NCI-H82 treated with DMSO at 0.1 percent for 48 hours (cell line): ENCODE measurements at regions not wholly inside any gene's neighbourhood (a gene's known extent, or its start where the extent isn't known, plus 50 kb on each side); places are given as distances from the start of the nearest gene placed in this dataset.
"Not testable (repeated sequence)": the region's sequence is repeated elsewhere in the genome, so short reads cannot be mapped to it uniquely, and the experiment has no call there.

Experiments
- DNase-seq: peaks from one replicate; lab custom pipeline; 2025; ENCODE audit not compliant: unreplicated experiment; lab: John Stamatoyannopoulos, UW

DNA sequence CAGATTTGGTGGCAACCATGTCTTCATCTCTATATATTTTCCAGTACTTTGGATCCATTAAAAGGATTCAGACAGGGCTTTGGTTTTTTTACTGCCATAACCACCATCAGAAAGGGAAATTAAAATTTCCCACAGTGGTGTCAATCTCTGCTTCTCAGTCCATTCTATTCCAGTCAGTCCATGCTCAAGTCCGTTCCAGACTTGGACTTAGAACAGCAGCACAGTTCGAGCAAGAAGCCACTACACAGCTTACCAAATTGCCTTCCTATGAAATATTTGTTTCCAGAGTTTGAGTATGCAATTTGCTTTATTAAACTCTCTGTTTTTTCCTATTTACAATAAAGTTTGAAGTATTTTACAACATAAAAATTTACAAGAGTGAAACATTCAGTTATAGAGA is 306.5 kb upstream of the GULP1 start:
- no peak for DNase-seq

DNA sequence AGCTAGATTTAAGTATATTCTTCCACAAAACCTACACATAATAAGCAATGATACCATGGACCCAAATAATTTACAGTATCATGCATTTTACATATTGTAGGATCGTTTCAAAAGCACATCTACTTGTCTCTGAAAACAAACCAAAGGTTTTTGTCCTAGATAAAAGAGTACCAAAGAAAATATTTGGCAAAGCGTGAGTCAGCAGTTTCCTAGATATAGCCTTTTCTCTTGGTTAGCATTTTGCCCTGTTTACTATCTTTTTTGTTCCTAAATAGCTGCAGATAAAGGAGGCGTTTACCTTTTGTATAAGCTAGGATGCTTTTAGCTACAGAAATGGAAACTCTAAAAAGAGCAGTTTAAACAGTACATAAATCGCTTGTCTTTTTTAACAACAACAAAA is 305.8 kb upstream of the GULP1 start:
- DNase-seq = no peak

DNA sequence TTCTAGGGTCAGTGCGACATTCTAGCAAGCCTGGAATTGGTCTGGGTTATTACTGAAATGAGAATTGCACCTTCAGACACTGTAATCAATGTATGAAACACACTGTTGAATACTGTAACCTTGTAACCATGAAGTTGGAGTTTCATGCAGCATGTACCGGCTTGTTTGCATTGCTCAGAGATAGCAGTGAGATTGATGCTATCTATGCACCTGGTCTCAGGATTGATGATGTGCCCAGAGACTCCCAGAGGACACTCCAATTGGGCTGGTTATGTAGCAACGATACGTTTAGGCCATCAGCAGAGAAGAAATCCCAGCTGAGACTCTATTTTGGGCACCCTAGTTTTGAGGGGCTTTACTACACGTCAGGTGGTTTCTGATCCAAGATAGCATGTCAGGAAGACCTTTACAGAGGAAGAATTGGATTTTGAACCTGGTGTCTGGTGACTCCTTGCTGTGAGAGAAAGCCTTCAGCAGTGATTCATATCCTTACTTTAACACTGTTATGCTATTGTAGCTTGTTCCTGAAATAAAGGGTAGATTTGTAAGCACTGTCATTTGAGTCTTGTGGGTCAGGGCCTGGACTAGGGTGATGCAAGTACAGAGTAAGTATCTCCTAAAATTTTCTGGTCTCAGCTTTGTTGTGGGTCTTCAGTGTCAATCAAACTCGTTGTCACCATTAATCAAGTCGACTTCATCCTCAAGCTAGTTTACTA is 305.1 kb upstream of the GULP1 start:
- no peak for DNase-seq

DNA sequence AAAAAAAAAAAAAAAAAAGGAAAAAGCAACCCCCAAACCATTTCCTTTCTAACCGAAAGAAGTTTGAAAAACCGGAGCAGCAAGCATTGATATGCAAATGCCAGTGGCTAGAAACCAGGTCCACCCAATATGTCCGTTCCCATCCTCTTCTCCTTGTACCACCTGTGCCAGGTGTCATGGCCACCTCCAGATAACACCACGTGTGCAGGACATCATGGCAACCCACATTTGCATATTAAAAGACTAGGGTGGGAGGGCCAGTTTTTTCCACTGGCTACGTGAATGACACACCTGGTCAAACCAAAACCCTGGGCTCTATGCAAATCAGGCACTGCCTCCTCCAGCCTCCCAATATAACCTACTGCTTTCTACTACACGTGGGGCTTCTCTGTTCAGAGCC is 303.3 kb upstream of the GULP1 start:
- no peak for DNase-seq

DNA sequence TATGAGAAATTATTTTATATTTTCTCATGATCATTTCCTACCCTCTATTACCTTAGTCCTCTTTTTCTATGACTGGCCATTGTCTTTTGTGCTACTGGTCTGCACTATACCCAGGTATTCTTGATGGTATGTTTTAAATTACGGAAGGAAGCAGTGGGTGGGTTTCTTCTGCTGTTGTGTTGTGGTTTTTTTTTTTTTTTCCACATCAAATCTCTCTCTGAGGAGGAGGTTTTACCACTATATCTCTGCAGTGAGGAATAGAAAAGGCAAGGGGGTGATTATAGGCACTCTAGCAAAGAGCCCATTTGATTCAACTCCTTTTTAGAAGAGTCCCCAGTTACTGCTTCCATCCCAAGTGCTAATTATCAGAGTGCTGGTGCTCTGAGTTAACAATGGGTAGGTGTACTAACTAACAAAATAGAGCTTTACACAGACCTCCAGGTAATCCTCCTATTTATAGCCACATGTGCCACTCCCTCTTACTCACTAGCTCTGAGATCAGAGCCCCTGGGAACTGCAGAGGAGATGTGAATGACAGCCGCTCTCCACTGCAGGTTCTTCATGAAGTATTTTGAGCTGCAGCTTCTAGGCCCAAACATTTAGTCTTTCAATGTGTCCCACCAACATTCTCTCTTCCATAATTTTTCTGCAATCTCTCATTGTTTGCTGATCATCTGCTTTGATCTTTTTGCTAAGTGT is 301.6 kb upstream of the GULP1 start:
- no peak for DNase-seq

DNA sequence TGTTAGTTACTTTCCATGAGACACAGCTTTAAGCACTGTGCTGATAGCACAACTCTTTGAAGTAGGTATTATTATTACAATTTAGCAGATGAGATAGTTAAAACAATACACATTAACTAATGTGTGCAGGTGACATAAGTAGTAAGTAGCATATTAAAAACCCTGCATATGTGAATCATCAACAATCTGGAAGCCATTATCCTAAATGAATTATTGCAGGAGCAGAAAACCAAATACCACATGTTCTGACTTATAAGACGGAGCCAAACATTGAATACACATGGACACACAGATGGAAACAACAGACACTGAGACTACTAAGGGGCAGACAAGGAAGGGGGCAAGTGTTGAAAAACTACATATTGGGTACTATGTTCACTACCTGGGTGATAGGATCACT is 300.3 kb upstream of the GULP1 start:
- no peak for DNase-seq

DNA sequence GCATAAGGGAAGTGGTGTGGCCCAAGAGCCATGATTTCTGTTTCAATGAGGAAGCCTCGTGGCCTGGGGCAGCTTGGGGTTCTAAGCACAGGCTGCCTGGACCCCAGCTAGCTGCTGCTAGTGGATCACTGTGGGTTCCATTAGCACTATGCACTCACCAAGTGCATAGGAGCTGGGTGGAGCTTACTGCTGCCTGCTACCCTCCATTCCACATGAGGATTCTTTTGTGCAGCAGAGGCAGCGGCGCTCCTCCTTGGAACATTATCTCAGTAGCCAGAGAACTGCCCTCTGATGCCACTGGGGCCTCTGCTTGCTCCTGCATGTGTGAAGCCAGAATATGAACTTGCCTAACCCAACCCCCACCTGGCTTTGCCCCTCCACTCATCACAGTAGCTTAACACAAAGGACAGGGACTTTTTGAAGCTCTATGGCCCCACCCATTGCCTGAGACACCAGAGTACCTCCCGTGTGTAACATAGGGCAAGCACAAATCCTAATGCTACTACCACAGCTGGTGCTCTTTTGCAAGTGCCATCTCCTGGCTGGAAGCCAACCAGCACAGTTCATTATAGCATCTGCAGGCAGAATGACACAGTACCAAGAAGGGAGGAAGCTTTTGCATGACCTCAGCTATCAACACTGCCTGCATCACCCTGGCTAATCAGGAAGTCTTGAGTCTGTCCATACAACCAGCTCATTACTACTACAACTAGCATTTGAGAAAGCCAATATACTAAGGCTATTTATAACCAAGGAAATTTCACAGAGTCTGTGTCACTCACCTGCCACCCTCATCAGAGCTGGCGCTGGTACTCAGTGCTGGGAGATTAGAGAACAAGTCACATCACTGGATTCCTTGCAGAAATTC is 297.0 kb upstream of the GULP1 start:
- DNase-seq = peak; percentile 68

DNA sequence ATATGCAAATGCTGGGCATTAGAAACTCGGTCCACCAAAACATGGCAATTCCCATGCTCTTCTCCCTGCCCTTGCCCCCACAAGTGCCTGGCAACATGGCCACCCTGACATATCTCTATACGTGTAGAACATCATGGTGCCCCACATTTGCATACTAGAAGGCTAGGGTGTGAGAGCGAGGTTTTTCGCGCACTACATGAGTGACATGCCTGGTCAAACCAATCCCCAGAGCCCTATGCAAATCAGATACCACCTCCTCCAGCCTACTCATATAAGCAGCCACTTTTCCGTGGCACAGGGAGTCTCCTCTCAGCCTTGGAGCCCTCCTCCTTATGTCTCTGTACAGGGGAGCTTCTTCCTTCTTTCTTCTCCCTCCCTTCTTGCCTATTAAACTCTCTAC is 296.1 kb upstream of the GULP1 start:
- DNase-seq = no peak

DNA sequence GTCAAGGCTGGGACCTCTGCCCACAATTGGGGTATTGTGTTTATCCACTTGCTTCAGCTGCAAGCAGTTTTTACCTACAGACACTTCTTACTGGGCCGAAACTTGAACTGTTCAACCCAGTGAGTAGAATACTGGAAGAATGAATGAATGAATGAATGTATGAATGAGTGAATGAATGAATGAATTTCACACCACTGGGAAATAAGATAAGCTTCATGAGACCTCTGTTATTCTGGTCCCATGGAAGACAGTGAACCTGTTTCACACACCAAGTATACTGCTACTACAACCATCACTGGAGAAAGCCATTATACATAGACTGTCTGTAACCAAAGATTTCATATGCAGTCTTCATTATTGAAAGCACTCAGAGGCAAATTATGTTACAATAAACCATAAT is 295.0 kb upstream of the GULP1 start:
- DNase-seq = no peak

DNA sequence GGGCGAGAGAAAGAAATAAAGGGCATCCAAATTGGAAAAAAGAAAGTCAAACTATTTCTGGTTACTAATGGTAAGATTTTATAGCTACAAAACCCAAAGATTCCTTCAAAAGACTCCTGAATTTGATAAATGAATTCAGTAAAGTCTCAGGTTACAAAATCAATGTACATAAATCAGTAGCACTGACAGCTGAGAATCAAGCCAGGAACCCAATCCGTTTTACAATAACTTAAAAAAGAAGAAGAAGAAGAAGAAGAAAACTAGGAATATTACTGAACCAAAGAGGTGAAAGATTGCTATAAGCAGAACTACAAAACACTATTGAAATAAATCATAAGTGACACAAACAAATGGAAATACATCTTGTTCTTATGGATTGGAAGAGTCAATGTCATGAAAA is 291.5 kb upstream of the GULP1 start:
- no peak for DNase-seq

DNA sequence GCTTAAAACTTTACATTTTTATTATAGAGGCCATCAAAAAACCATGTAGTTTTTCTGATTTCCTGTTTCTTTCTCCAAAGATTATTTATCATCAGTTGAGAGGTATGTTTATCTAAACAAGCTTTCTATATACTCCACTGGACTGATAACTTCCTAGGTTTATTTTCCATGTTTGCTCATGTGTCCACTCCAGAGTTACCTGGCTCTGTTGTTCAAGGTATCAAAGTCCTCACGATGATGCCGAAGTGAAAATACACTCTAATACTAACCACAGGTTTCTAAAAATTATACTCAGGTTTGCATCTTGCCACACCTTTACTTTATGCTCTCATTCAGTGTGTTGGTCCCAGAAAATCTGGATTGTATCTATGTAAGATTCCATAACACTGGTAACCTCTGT is 287.9 kb upstream of the GULP1 start:
- no peak for DNase-seq

DNA sequence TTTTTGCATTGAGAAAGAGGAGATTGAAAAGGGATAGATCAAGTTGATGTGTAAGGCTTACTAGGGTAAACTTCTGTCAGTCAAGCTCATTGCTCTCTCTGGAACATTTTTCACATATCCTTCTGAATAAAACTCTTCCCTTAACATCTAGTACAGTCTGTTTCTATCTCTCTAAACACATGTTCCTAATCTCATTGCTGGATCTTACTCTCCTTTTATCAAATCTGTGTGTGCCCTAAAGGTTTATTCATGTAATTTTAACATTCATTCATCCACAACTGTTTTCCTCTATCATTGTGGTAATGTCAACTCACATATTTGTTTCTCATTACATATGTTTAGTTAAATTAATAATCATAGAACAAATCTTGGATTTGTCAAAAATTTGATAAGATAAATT is 277.9 kb upstream of the GULP1 start:
- DNase-seq = no peak

DNA sequence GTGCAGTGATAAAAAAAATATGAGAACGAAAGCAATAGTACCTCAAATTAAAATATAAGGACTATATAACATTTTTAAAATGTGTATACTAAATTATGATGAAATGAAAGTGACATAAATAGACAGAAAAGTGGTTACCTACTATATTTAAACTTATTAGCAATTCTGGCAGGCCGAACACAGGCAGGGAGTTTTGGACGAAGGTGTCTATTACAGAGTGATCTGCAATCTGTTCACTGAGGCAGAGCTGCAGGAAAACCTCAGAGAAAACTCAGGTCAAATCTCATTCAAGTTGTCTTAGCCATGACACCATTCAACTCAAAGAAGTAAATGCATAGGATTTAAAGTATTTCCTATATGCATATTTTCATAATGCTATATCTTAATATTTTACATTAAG is 274.8 kb upstream of the GULP1 start:
- no peak for DNase-seq

DNA sequence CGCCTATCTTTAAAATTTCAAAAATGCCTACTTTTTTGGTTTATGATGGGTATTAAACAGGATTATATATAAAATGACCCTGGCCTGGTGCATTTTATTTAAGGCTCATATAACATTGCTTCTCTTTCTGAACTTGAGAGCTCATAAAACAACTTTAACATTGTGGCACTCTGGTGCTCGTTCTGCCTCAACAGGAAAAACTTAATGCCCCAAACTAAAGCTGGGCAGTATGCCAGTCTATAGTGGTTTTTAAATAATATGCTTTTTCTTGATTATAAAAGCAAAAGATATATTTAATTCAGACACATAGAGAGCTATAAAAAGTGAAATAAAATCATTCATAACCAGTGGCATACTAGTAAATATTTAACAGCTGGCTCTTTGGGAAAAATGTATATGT is 269.3 kb upstream of the GULP1 start:
- no peak for DNase-seq

DNA sequence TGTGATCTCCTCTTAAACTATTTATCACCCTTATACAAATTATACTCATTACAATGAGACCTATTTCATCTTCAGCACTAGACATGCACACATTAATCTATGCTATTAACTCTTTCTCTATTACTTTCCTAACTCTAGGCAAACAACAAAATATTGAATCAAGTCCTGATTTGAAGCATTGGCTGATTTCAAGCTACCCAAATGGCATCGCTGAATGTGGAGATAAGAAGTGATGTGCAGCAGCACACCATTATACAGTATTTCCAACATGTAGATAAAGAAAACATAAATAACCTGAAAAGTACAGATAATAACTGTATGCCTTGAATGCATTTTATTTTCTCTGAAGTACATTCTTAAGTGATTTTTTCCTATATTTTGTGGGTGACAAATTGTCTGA is 268.6 kb upstream of the GULP1 start:
- no peak for DNase-seq

DNA sequence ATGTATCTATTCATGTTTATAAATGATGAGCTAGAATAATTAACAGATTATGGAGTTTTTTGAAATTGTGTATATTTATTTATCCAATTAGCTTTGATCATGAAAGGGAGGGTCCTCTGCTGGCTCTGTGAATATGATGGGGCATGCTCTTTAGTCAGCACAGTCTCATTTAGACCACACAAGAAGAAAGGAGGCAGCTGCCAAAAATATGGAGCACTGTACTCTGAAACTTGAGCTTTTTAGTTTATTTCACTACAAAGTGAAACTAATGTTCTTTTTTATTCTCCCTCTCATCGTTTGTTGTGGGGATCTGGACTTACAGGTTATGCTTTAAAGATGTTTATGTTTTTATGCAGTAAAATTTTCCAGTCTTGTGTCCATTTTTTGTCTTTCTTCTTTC is 266.9 kb upstream of the GULP1 start:
- no peak for DNase-seq

DNA sequence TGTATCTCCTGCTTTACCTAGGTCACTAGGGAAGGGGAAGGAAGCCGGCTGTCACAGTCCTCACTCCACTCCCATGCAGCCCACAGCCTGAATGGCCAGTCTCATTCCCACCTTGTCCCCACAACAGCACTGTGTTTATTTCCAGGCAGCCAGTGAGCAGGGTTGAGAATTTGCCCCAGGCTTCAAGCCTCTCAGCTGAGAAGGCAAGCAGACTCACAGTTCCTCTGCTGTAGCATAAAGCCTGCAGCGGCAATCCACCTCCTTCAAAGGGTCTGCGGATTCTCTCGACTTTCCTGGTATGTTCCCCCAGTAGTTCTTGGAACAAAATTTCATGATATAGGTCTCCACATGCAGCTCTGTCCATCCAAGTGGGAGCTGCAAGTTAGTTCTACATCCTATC is 262.9 kb upstream of the GULP1 start:
- no peak for DNase-seq

DNA sequence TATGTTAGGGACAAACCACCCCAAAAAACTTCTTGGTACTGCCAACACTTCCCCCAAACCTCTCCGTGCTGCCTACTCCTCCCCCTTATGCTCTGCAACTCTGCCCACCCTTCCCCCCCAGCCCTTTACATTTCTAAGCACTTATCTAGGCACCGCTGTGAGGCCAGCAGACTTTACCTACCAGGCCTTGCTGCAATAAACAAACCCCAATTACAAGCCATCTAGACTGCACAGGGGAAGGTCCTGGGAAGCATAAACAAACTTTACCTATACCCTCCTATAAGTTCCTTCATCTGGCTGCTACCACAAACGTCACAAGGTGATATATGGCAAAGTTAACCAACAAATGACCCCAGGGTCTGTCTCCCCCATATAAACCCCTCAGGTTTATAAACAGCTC is 259.4 kb upstream of the GULP1 start:
- DNase-seq = no peak

DNA sequence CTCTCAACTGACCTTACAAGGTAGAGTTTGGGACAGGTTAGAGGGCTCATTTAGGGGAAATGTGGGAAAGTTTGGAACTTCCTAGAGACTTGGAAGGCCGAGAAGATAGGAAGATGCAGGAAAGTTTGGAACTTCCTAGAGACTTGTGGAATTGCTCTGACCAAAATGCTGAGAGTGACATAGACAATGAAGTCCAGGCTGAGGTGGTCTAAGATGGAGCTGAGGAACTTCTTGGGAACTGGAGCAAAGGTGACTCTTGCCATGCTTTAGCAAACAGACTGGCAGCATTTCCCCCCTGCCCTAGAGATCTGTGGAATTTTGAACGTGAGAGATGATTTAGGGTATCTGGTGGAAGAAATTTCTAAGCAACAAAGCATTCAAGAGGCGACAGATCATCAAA is 258.9 kb upstream of the GULP1 start:
- DNase-seq = no peak

DNA sequence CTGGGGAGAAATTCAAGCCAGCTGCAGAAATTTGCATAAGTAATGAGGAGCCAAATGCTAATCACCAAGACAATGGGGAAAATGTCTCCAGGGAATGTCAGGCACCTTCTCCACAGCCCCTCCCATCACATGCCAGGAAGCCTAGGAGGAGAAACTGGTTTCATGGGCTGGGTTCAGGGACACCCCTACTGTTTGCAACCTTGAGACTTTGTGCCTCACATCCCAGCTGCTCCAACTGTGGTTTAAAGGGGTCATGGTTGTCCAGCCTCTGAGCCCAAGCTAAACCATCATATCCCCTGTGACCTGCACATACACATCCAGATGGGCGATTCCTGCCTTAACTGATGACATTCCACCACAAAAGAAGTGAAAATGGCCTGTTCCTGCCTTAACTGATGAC is 258.4 kb upstream of the GULP1 start:
- DNase-seq = not testable (repeated sequence)

DNA sequence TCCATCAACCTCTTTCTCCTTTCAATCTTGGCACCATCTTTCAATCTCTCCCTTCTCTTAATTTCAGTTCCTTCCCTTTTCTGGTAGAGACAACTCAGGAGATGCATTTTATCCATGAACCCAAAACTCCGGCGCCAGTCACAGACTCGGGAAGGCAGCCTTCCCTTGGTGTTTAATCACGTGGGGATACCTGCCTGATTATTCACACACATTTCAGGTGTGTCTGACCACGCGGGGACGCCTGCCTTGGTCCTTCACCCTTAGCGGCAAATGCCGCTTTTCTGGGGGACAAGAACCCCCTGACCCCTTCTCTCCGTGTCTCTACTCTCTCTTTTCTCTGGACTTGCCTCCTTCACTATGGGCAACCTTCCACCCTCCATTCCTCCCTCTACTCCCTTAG is 257.6 kb upstream of the GULP1 start:
- DNase-seq = not testable (repeated sequence)

DNA sequence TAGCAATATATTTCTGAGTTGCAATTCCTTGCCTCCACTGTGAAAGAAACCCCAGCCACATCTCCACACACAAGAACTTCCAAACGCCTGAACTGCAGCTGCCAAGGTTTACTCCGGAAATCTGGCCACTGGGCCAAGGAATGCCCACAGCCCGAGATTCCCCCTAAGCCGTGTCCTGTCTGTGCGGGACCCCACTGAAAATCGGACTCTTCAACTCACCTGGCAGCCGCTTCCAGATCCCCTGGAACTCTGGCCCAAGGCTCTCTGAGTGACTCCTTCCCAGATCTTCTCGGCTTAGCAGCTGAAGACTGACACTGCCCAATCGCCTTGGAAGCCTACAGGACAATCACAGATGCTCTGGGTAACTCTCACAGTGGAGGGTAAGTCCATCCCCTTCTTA is 256.3 kb upstream of the GULP1 start:
- DNase-seq = not testable (repeated sequence)
